Suprapubic skin (tissue), 4 donors: ENCODE measurements at regions not wholly inside any gene's neighbourhood (a gene's known extent, or its start where the extent isn't known, plus 50 kb on each side); places are given as distances from the start of the nearest gene placed in this dataset.

Experiments
- DNase-seq, 2 donors: peaks; one replicate each; pipeline ENCODE4 v3.0.0-alpha.2; 2019; ENCODE audit warnings: low spot score in 2 of 2
- H3K27ac ChIP-seq: fragments of 200-600 bp; sonication (generic); one replicate; pipeline ENCODE4 v1.5.1; 2019
- H3K27me3 ChIP-seq: fragments of 200-600 bp; sonication (generic); one replicate; pipeline ENCODE4 v1.5.1; 2019
- H3K36me3 ChIP-seq: fragments of 200-600 bp; sonication (generic); one replicate; pipeline ENCODE4 v1.5.1; 2019
- H3K4me1 ChIP-seq: fragments of 200-600 bp; sonication (generic); one replicate; pipeline ENCODE4 v1.5.1; 2019
- H3K4me3 ChIP-seq: fragments of 200-600 bp; sonication (generic); one replicate; pipeline ENCODE4 v1.5.1; 2019; ENCODE audit warnings: mild to moderate bottlenecking
- H3K9me3 ChIP-seq: fragments of 200-600 bp; sonication (generic); one replicate; pipeline ENCODE4 v1.5.1; 2019
- EP300 ChIP-seq: sonication (generic); formaldehyde crosslinking; IDR thresholded peaks from one replicate; pipeline ENCODE4 v1.6.1; 2017; ENCODE audit warnings: antibody characterized with exemption
- POLR2A ChIP-seq, 2 donors: fragments of 450-650 bp; IDR thresholded peaks; one replicate each; pipeline ENCODE4 v1.6.1; 2017; ENCODE audit warnings: antibody characterized with exemption in 2 of 2, mild to moderate bottlenecking in 2 of 2, moderate library complexity in 2 of 2
- POLR2AphosphoS5 ChIP-seq, 3 donors: sonication (generic); formaldehyde crosslinking; IDR thresholded peaks; one replicate each; pipeline ENCODE4 v1.6.1; 2017; ENCODE audit warnings: antibody characterized with exemption in 3 of 3
- WGBS: methylation state at CpG from one replicate; pipeline ENCODE4 v1.1.5; 2018; 5-methylcytosine and 5-hydroxymethylcytosine counted together
- TF ChIP-seq, protein P1 (sequence below), 2 donors: fragments of 200-600 bp in 1 of 2; fragments of 450-650 bp in 1 of 2; sonication (generic) in 1 of 2; IDR thresholded peaks; one replicate each; pipeline ENCODE4 v1.5.1; 2016 to 2019; ENCODE audit warnings: antibody characterized with exemption in 2 of 2, mild to moderate bottlenecking in 1 of 2, moderate library complexity in 1 of 2

DNA sequence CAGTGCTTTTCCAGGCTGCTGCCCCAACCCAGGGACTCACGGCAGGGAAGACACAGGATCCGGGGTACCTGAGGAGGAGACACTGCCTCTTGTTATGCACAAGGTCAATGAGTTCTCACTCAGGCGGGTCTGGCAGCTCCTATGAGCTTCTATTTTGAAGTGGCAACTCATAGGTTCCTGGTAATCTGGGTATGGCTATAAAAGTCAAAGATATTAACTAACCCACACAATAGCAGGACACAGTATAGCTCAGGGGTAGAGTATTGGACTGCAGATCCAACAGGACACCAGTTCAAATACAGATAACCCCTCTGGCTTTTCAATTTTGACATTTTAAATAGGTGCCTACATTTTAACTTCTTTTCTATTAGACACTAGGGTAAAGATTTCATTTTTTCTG is 130.3 kb upstream of the ZNF746 start:
- Histone ChIP-seq H3K27ac (no peak overlapping the region), H3K36me3 (no peaks in the 10 kb centered on the region), H3K27me3 (peaks cover 2% of the 10 kb centered on the region), H3K4me3 (no peak overlapping the region), H3K9me3 (no peaks in the 10 kb centered on the region), H3K4me1 (peaks cover 22% of the 10 kb centered on the region)
- TF ChIP-seq POLR2A (IDR thresholded peaks at IDR 0.05) = no peak
- no peak for TF ChIP-seq POLR2AphosphoS5 (IDR thresholded peaks at IDR 0.05)
- TF ChIP-seq, protein P1, sequence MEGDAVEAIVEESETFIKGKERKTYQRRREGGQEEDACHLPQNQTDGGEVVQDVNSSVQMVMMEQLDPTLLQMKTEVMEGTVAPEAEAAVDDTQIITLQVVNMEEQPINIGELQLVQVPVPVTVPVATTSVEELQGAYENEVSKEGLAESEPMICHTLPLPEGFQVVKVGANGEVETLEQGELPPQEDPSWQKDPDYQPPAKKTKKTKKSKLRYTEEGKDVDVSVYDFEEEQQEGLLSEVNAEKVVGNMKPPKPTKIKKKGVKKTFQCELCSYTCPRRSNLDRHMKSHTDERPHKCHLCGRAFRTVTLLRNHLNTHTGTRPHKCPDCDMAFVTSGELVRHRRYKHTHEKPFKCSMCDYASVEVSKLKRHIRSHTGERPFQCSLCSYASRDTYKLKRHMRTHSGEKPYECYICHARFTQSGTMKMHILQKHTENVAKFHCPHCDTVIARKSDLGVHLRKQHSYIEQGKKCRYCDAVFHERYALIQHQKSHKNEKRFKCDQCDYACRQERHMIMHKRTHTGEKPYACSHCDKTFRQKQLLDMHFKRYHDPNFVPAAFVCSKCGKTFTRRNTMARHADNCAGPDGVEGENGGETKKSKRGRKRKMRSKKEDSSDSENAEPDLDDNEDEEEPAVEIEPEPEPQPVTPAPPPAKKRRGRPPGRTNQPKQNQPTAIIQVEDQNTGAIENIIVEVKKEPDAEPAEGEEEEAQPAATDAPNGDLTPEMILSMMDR (IDR thresholded peaks at IDR 0.05) = no peak
- TF ChIP-seq EP300 = no peak
- WGBS = 81% methylated on average over 3 of the region's 3 CpGs
- no peak for DNase-seq

DNA sequence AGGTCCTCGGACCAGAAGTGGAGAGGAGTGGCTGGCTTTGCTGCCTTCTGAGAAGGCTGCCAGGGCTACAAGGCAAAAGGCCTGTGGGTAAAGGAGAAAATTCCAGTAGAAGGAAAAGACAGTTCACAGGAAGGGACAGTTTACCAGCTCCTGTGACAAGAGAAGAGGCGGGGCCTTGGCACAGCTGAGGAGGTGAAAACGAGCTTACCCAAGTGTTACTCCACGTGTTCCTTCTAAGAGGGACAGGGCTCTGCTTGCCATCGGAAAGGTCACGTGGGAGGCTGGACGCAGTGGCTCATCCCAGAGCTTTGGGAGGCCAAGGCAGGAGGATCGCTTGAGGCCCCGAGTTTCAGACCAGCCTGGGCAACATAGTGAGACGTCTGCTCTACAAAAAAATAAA is 129.4 kb upstream of the ZNF746 start:
- Histone ChIP-seq H3K9me3 (no peaks in the 10 kb centered on the region), H3K36me3 (no peaks in the 10 kb centered on the region), H3K4me3 (no peak overlapping the region), H3K27ac (no peak overlapping the region), H3K4me1 (peaks cover 32% of the 10 kb centered on the region), H3K27me3 (no peaks in the 10 kb centered on the region)
- no peak for DNase-seq
- no peak for TF ChIP-seq POLR2A (IDR thresholded peaks at IDR 0.05)
- TF ChIP-seq, protein P1 (IDR thresholded peaks at IDR 0.05) = no peak
- TF ChIP-seq EP300 = no peak
- no peak for TF ChIP-seq POLR2AphosphoS5 (IDR thresholded peaks at IDR 0.05)
- WGBS = 80% methylated on average over 10 of the region's 10 CpGs

DNA sequence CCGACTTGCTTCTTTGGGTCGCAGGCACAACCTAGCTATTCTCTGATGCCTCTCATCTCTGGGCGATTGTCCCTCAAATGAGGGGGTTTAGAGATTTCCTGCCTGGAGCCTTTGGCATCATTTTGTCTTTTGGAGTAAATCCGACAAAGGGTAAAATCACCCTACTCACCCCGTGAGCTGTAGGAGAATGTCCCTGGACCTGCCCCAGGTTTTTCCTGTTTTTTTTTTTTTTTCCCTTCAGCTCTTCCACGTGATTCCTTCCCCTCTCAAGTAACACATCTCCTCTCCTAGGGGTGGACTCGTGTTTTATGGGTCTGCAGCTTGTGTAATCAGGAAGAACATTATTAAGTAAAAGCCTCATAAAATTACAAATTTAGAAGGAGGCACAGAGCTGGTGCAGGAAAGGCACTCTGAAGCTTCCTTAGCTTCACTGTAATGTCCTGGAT is 128.4 kb upstream of the ZNF746 start:
- H3K27me3 ChIP-seq = no peaks in the 10 kb centered on the region
- H3K4me1 ChIP-seq = peaks cover 35% of the 10 kb centered on the region
- DNase-seq = no peak
- no peak overlapping the region for H3K27ac ChIP-seq
- H3K4me3 ChIP-seq = peak overlapping the region; percentile 88
- no peaks in the 10 kb centered on the region for H3K9me3 ChIP-seq
- no peak for TF ChIP-seq POLR2A (IDR thresholded peaks at IDR 0.05)
- TF ChIP-seq EP300 = no peak
- no peak for TF ChIP-seq POLR2AphosphoS5 (IDR thresholded peaks at IDR 0.05)
- TF ChIP-seq, protein P1 (IDR thresholded peaks at IDR 0.05) = no peak
- WGBS = 51% methylated on average over 7 of the region's 7 CpGs
- H3K36me3 ChIP-seq = peaks cover 3% of the 10 kb centered on the region

DNA sequence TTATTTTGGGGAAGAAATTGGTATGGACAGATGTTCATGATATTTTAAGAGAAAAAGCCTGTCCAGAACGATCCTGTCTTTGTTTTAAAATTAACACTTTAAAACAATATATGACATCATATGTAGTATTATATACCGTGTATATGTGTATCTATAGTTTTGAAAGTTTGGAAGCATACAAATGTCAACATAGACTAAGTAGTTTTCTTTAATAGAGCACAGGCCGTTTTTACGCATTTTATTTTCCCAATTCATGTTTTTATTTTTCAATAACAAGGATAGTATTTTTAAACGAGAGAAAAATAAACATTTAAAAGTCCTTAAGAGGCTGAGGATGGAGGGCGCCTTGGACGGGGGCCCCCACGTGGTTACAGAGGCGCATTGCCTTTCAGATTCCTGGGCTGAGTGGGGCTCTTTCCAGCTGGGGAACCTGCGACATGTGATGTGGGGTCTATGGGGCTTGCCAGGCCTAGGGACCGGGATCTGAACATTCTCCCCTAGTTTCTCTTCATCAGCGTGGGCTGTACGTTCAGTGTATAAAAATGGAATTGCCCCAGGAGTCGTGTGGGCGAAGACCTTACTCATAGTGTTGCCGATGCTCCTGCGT is 127.8 kb upstream of the ZNF746 start:
- Histone ChIP-seq H3K36me3 (peaks cover 9% of the 10 kb centered on the region), H3K4me1 (peaks cover 35% of the 10 kb centered on the region), H3K9me3 (no peaks in the 10 kb centered on the region), H3K27ac (no peak overlapping the region), H3K4me3 (peak overlapping the region; percentile 88), H3K27me3 (no peaks in the 10 kb centered on the region)
- no peak for DNase-seq
- 45% methylated on average over 17 of the region's 17 CpGs for WGBS
- TF ChIP-seq, protein P1 (IDR thresholded peaks at IDR 0.05) = peak in 1 of 2 donors; percentile 60
- no peak for TF ChIP-seq POLR2A (IDR thresholded peaks at IDR 0.05)

DNA sequence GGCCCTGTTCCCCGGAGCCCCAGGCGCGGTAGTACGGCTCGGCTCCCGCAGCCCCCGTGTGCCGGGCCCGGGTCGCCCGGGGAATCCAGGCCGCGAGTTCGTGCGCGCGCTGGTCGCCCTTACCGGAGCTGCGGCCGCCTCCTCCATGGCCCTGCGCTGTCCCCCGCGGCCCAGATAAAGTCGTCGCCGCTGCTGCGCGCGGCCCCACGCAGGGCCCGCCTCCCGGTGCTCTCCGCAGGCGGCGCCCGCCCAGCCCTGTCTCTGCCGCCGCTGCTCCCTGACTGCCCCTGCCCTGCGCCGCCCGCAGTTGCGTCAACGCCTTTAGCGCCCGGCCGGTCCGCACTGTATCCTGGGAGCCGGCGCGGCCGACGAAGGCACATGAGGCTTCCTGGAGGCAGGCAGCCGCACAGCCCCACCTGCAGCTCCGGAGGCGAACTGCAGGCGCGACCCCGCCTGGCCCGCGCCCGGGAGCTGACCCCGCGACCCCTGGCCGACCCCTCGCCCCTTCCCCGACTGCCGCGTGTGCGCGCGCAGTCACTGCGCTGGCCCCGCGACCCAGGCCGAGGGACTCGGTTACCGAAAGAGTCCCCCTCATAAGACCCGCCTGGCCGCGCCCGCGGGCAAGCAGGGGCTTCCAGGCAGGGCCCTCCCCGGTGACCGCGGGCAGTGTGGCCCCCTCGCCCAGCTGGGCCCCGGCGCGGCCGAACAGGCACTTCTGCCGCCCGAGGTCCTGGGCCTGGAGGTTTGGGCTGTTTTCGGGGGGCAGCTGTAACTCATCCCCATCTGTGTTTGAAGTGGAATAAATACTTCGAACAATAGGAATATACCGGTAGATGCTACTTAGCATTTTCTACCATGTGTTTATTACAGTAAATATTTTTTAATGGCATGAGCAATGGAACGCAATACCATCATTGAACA is 127.1 kb upstream of the ZNF746 start:
- peak overlapping the region; percentile 90 for H3K27ac ChIP-seq
- 8% methylated on average over 14 of the region's 97 CpGs for WGBS
- H3K9me3 ChIP-seq = no peaks in the 10 kb centered on the region
- peaks cover 16% of the 10 kb centered on the region for H3K36me3 ChIP-seq
- H3K4me1 ChIP-seq = peaks cover 35% of the 10 kb centered on the region
- TF ChIP-seq, protein P1 (IDR thresholded peaks at IDR 0.05) = peak; percentile 52 to 100
- peak in 2 of 3 donors; percentile 52 to 84 for TF ChIP-seq POLR2AphosphoS5 (IDR thresholded peaks at IDR 0.05)
- peak in 1 of 2 donors; percentile 68 for TF ChIP-seq POLR2A (IDR thresholded peaks at IDR 0.05)
- no peak for TF ChIP-seq EP300
- H3K4me3 ChIP-seq = peak overlapping the region; percentile 88
- DNase-seq = peak; percentile 96 to 97
- H3K27me3 ChIP-seq = no peaks in the 10 kb centered on the region
